HG03159 (cell line): ENCODE measurements at regions not wholly inside any gene's neighbourhood (a gene's known extent, or its start where the extent isn't known, plus 50 kb on each side); places are given as distances from the start of the nearest gene placed in this dataset.
"Not testable (repeated sequence)": the region's sequence is repeated elsewhere in the genome, so short reads cannot be mapped to it uniquely, and the experiment has no call there.

ENCODE experiments used
- ATAC-seq: cut with Tn5 transposase; IDR thresholded peaks from one replicate; pipeline ENCODE4 v1.9.1; 2021; ENCODE audit warnings: mild to moderate bottlenecking, moderate library complexity; ENCODE audit not compliant: unreplicated experiment

DNA sequence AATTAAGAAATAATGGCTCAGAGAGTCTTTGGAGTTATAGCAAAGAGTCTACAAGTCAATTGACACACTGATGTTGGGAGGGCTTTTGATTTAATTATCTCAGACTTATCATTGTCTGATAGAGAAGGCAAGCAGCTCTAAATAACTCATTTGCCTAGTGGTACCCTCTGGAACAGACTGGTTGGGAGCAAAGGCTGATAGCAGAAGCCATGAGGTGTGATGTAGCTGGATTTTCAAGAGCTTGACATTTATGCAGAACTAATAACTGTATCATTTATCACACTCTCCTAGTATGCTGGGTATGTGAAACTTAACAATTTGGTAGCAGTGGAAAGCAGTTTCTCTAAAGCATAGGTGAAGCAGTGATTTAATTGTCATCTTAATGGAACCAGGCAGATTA is 380.6 kb downstream of the TENT5A start:
- ATAC-seq = no peak

DNA sequence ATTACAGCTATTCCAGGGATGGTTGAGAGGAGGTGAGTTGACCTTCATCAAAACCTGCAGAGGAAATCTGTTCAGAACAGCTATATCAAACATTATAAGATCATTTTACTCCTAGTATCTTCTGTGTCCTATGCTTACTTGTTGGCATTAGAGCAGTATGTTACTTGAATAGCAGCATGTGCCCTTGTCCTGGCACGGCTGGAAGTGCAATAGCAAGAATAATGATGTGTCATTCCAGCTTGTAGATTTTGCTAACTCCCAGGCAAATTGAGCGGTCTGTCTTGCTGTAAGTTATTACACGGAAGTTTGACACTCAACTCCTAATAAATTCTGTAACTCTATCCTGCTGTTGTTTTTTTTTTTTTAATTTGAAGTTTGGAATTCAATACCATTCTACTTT is 385.5 kb downstream of the TENT5A start:
- no peak for ATAC-seq

DNA sequence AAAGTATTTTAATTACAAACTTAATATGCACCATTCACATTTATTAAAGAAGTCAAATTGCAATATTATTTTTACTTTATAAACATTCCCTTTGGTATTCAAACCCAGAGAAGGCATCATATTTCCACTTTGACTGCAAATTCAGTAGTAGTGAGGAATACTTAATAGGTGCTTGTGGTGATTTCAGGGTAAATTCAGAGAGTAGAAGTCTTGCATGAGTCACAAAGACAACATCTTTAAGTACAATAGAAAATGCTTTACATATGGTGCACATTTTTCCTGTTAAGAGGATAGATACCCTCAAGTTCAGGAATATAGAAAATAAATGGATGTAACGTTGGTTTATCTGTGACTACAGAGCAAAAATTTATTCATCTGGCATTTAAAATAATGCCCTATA is 390.2 kb downstream of the TENT5A start:
- no peak for ATAC-seq

DNA sequence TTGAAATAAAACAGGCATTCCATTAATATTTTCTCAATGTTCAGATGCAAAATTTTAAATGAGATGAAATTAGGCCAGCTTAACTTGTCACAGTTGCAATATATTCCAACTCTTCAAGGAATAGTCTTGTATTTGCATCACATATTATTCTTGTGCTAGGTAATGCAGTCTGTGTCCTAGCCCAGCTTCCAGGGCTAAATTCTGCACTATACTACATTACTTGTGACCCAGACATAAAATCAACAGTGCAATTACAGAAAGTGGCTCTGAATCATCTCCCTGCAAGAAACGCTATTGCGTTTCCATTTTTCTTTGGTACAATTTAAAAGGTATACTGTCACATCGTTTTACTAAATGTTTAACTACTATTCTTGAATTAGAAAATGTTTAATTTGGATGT is 399.2 kb downstream of the TENT5A start:
- no peak for ATAC-seq

DNA sequence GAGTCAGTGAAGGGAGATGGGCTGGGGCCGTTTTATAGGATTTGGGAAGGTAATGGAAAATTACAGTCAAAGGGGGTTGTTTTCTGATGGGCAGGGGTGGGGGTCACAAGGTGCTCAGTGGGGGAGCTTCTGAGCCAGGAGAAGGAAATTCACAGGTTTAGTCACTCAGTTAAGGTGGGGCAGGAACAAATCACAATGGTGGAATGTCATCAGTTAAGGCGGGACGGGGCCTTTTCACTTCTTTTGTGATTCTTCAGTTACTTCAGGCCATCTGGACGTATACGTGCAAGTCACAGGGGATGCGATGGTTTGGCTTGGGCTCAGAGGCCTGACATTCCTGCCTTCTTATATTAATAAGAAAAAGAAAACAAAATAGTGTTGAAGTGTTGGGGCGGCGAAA is 408.5 kb downstream of the TENT5A start:
- ATAC-seq = not testable (repeated sequence)

DNA sequence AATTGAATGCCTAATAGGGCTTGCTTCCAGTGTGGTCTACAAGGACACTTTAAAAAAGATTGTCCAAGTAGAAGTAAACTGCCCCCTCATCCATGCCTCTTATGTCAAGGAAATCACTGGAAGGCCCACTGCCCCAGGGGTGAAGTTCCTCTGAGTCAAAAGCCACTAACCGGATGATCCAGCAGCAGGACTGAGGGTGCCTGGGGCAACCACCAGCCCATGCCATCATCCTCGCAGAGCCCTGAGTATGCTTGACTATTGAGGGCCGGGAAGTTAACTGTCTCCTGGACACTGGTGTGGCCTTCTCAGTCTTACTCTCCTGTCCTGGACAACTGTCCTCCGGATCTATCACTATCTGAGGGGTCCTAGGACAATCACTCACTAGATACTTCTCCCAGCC is 411.5 kb downstream of the TENT5A start:
- no peak for ATAC-seq

DNA sequence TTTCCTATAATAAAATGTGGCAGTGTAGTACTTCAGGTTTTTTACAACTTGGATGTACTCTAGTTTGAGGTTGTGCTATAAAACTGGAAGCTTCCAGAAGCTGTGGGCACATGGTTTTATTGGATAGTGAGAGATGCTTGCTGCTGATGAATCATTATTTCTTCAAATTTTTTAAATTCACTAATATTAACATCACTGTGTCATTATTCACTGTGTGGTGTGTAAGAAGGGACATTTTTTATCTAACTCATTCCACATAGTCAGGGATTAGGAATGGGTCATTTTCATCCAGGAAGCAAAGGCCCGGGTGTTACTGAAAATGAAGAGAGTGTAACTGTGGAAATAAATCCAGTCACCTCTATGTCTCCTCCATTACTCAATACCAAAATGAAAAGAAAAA is 421.0 kb downstream of the TENT5A start:
- no peak for ATAC-seq

DNA sequence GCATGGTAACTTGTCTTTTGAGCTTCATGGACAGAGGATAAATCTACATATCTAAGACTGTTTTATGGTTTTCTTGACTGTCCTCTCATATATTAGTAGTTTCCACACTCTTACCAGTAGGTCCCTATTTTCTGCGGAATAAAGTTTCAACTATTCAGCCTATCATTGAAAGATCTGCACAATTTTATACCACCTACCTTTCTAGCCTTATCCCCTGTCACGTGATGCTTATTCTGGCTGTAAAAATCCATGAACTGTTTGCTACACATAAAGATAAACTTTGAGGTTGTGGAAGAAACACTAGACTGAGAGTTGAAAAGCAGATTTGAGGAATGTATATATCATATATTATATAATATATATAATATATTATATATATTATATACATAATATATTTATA is 423.8 kb downstream of the TENT5A start:
- no peak for ATAC-seq

DNA sequence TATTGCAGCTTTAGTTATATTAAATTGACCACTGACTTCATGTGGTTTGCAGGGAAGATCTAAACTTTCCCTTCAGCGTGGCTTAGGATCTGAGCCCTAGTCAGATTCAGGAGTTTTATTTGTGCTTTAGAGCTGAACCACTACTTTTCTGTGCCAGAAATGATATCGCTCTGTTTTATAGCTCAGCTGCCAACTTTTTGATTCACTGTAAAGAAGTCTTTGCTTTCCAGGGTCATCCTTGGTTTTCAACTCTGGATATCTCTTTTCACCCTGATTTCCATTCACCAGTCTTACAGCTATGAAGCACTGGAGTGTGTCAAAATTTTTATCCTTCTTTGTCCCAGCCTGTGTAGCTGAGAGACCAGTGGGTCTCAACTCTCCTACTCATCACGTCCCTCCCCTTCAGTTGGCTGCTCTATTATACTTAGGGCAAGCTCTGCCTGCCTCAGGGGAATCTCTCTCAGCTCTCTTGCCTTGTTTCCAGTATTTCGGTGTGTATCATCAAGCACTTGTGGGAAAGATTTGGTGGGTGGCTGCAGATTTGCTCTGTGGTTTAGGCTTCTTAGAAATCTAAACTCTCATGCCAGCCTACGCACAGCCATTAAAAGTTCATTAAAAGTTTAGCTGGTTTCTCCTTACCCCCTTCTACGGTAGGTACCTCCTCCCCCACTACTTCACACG is 425.5 kb downstream of the TENT5A start:
- no peak for ATAC-seq

DNA sequence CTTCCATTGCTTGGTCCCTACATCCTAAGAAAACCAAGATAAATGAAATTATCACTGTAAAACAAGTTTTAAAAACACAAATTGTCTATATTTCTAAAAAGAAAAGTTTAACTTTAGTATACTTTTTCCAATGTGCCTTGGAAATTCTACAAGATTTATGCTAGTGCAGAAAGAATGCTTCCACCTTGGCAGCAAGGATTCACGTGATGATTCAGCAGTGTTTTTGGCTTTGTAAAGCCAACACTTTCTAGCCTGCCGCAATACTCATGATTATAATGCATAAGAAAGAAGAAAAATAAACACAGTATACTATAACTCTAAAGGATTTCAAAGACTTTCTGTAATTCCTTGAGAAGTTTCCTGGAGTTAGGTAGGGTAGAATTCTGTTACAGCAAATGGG is 442.7 kb downstream of the TENT5A start:
- ATAC-seq = no peak

DNA sequence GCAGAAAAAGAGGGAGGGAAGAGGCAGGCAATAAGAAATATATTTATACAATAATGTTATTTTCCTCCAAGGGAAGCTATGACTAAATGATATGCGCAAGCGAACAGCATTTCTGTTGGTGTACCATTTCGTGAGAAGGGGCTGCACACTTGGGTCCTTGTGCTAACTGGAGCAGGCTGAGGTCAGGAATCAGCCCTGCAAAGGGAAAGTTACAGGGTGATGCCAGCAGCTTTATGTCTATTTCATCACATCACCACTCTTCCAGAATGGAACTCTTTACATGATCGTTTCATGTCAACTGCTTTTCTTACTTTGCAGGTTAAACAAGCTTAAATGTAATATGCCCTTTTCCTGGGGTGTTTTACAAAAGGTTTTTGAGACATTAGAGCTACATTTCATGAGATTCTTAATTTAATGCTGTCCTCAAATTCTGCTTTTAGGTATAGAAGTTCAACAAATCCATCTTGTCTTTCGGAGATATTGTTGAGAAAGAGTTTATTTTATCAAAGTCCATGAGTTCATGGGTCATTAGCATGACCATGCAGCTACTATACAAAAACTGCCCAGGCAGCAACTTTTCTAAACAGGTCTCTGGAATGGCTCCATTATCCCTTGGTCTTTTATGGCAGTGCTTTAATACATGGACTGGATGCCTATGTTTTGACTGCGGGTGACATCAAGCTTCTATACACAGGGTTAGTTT is 443.8 kb downstream of the TENT5A start:
- ATAC-seq = no peak

DNA sequence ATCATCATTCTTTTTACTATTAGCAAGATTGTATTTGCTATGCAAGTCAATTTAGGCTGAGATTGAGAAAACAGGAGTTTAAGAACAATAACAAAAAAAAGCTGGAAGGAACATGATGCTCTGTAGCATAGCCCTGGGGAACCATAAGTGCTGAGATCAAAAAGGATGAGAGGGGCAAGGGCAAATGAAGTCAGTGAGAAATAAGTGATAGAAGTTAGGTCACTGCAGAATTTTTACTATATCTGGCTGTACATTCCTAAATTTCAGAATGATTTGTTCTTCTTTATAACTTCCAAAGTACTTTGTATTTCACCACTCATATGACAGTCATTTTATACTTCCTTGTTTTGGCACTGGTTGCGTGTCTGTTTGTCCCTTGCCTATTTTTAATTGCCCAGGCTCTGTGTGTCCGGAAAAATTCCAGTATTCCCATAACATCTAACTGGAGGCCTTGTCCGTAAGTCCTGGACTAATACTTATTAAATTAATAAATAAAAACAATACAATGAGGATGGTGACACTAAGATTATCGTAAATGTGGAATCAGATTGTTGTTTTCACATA is 444.7 kb downstream of the TENT5A start:
- ATAC-seq = no peak

DNA sequence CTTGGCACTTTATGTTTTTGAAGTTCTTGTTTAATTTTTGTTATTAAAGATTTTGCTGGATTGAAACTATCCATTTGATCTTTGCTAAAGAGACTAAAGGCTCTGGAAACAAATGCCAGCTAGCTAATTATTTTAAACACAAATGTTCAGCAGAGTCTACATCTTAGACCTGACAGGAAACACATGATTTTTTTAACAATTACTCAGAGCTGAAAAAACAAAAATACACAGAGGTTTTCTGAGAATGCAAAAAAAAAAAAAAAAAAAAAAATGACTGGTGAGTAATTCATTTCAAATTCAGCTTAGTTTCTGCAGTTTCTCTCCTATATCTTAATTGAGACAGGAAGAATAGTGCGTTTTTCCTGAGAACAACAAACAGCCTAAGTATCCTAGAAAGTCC is 448.0 kb downstream of the TENT5A start:
- no peak for ATAC-seq

DNA sequence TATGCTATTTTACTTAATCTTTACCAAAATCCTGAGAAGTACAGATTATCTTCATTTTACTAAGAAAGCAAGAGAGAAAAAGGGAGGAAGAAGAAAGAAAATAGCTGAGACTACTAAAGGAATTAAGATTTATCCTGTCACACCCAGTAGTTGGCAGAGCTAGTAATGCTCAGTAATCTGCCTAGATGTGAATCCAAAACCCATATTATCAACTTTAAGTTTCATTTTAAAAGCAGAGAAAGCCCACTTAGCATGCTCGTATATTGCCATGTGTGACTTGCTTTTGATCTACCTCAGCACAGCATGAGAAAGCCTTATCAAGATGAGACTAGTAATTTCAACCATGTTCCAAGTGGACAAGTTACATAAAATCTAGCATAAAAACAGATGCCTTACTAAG is 451.5 kb downstream of the TENT5A start:
- ATAC-seq = no peak

DNA sequence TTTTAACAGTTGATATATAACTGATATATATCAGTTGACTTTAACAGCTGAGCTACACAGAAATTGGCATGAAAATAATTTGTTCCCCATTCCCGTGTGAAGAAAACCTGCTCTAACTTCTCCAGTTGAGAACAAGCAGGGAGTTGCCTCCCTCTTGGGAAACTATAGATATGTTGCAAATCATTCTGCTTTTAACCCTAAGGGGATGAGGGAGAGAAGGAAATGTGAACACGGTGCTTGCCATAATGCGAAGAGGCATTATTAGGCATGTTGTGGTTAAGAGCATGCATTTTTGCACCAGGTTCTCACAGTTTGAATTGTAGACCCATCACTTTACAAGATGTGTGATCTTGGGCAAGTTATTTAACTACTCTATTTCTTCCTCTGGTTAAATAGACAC is 453.7 kb downstream of the TENT5A start:
- no peak for ATAC-seq

DNA sequence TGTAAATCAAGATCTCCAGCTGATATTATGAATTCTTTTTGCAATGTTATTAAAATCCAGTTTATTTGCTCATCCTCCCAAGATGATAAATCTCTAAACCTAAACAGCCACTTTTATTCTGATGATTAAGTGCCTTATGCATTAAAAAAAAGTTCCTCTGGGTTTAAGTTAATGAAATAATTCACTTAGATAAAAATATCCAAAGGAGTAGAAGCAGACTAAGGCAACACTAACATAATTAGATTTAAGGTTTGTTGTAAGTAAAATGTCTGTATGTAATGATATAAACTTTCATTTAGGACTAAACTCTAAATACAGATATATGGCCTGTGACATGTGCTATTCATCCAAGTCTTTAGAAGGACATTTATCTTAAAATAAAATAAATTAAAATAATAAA is 457.2 kb downstream of the TENT5A start:
- no peak for ATAC-seq

DNA sequence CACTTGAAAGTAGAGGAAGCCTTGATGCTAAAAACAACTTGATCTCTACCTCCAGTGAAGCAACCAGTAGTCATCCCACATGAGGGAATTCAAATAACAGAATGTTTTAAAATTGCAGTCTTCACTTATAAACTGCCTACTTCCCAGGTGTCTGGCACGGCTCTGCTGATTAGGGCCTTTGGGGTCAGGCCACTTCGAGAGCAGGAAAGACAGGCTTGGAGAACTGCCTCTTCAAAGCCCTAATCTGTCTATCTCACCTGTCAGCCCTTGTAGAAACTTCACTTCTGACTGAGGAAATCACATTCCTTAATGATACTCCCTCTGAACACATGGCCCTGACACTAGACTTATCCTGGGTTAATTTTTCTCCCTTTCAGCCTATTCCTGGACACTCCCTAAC is 458.6 kb downstream of the TENT5A start:
- ATAC-seq = no peak

DNA sequence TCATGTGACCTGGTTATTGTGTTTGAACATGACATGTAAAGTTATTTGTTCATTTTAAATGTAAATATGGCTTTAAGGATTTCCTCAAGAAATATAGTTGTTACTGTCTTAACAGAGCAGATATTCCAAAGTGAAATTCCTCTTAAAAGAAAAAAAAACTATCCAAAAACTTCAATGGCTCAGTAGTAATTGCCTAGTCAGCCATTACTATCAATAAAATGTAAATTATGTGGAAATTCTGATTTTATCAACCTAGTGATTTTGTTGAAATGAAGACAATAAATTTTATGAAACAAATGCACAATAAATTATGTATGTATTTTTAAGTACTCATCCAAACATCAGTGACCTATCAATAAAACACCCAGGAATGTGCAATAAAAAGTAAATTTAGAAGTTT is 463.3 kb downstream of the TENT5A start:
- no peak for ATAC-seq

DNA sequence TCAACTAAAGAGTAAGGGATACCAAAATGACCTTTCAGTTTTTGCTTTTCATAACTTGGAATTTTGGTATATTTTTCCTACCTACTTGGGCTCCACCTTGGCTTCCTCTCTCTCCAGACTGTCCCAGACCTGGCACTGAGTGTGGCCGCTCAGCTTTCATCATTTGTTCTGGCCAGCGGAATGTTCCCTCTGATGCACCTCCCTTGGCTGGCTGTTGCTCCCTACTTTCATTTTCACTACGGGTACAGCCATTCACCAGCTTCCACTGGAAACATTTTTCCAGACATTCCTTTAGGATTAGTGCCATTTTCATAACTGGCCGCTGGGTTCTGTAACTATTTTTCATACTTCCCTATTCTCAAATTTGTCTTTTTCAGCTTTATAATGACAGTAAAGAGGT is 487.4 kb downstream of the TENT5A start:
- ATAC-seq = no peak

DNA sequence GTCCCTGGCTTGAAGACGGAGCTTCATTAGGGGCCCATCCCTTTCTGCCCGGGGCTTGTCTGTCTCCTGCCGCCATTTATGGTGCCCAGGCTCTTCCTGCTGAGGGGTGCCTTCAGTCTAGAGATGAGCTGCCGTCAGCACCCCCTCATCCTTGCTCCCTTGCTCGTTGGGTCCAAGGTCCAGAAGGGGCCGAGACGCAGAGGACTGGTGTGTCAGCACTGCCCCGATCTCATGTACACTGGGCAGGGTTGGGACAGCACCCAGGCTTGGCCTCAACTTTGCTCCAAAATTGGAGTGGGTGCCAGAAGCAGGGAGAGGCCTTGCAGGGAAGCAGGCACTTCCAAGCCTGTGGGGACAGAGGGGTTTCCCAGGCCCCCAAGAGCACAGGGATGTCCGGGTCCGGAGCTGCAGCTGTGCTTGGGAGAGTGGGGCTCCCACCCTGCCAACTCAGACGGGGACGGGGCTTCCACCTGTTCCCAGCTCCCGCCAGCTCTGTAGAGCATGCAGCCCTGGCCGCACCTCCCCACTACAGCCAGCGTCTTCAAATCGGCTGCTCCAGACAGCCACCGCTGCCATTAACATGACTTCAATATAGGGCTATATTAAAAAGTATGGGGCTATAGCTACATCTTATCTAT is 488.8 kb downstream of the TENT5A start:
- no peak for ATAC-seq

DNA sequence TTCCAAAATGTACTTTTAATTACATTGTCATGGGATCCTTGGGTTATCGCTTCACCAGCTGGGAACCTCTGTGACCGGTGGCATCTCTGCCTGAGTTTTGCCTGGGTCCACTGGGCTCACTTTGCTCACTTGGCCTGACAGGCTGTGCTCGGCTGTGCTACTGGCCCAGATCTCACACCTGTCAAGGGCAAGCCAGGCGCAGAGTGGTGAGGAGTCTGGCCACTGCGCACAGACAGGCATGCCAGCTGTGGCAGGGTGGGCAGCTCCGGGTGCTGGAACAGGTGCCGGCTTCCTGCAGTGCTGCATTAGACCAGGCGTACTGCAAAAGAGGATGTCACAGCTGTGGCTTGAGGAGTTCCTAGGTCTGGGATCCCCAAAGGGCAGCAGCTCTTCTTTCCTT is 489.8 kb downstream of the TENT5A start:
- ATAC-seq = no peak

DNA sequence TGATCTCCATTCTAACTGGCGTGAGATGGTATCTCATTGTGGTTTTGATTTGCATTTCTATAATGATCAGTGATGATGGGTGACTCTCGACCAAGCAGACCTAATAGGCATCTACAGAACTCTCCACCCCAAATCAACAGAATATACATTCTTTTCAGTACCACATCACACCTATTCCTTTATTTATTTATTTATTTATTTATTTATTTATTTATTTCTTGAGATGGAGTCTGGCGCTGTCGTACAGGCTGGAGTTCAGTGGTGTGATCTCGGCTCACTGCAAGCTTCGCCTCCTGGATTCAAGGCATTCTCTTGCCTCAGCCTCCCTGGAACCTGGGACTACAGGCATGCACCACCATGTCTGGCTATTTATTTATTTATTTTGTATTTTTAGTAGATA is 496.3 kb downstream of the TENT5A start:
- ATAC-seq = not testable (repeated sequence)
